H1 (cell line): ENCODE measurements at regions not wholly inside any gene's neighbourhood (a gene's known extent, or its start where the extent isn't known, plus 50 kb on each side); places are given as distances from the start of the nearest gene placed in this dataset.

Experiments used
- CTCF ChIA-PET: fragments of 300-600 bp; sonication (Branson Sonifier 250); formaldehyde crosslinking; loops from one replicate; lab custom pipeline; 2021; ENCODE audit not compliant: partially characterized antibody; lab: Charles Lee
- POLR2A ChIA-PET: fragments of 300-600 bp; sonication (Branson Sonifier 250); formaldehyde crosslinking; loops from one replicate; lab custom pipeline; 2021; ENCODE audit warnings: inconsistent platforms; ENCODE audit not compliant: partially characterized antibody; lab: Charles Lee
- DNase-seq, 2 experiments: peaks; one replicate each; pipeline versions ENCODE4 v3.0.0 to v3.0.0-alpha.2; 2010 to 2022; ENCODE audit warnings: low spot score in 2 of 2, low read depth in 1 of 2, mixed read lengths in 1 of 2
- FAIRE-seq: peaks from 2 replicates; lab custom pipeline; 2011; peaks lifted over from hg19 to GRCh38; lab: Jason Lieb, UNC
- H2AFZ ChIP-seq: 2 replicates; pipeline ENCODE4 v1.8.1; 2012; ENCODE audit warnings: low read length, inconsistent platforms
- H2AK5ac ChIP-seq: 2 replicates; pipeline ENCODE4 v1.6.1; 2013; ENCODE audit warnings: low read depth, low read length
- H2BK120ac ChIP-seq: replicated peaks from 2 replicates; pipeline ENCODE3; 2013; ENCODE audit warnings: low read depth, low read length, inconsistent platforms
- H2BK12ac ChIP-seq: 2 replicates; pipeline ENCODE4 v1.6.1; 2013; ENCODE audit warnings: low read depth, low read length
- H2BK15ac ChIP-seq: 2 replicates; pipeline ENCODE4 v1.6.1; 2013; ENCODE audit warnings: low read length
- H2BK20ac ChIP-seq: 2 replicates; pipeline ENCODE4 v1.6.1; 2013; ENCODE audit warnings: low read length
- H2BK5ac ChIP-seq: 2 replicates; pipeline ENCODE4 v1.6.1; 2013; ENCODE audit warnings: low read depth, low read length
- H3K14ac ChIP-seq: 2 replicates; pipeline ENCODE4 v1.6.1; 2013; ENCODE audit warnings: inconsistent platforms; ENCODE audit not compliant: insufficient read length
- H3K18ac ChIP-seq: 2 replicates; pipeline ENCODE4 v1.6.1; 2013; ENCODE audit warnings: low read length; ENCODE audit errors: extremely low read depth
- H3K23ac ChIP-seq: 2 replicates; pipeline ENCODE4 v1.6.1; 2013; ENCODE audit warnings: inconsistent platforms; ENCODE audit not compliant: insufficient read length
- H3K23me2 ChIP-seq: 2 replicates; pipeline ENCODE4 v1.6.1; 2013; ENCODE audit warnings: low read depth, low read length
- H3K27ac ChIP-seq: 2 replicates; pipeline ENCODE4 v1.6.1; 2011; ENCODE audit warnings: low read depth, low read length, inconsistent platforms
- H3K27me3 ChIP-seq, 4 experiments: replicated peaks in 1 of 4; 1 replicate in 1 of 4; 2 replicates in 3 of 4; pipeline versions ENCODE4 v1.6.1 to v1.8.1; 2011 to 2013; ENCODE audit warnings: low read length in 3 of 4, mild to moderate bottlenecking in 3 of 4, inconsistent platforms in 2 of 4, mixed read lengths in 2 of 4, moderate library complexity in 1 of 4; ENCODE audit not compliant: control insufficient read depth in 3 of 4, insufficient read depth in 3 of 4; ENCODE audit errors: extremely low read depth in 1 of 4
- H3K36me3 ChIP-seq, 4 experiments: 2 replicates each; pipeline versions ENCODE4 v1.6.1 to v1.8.1; 2011 to 2013; ENCODE audit warnings: mild to moderate bottlenecking in 4 of 4, low read length in 3 of 4, moderate library complexity in 2 of 4, control low read depth in 1 of 4, inconsistent platforms in 1 of 4; ENCODE audit not compliant: insufficient read depth in 4 of 4, control insufficient read depth in 2 of 4
- H3K4ac ChIP-seq: replicated peaks from 2 replicates; pipeline ENCODE3; 2013; ENCODE audit warnings: low read length, low read depth, mixed read lengths, inconsistent platforms; ENCODE audit not compliant: insufficient read length
- H3K4me1 ChIP-seq, 4 experiments: replicated peaks in 1 of 4; 1 replicate in 1 of 4; 2 replicates in 3 of 4; pipeline versions ENCODE4 v1.6.1 to v1.8.1; 2011 to 2013; ENCODE audit warnings: low read length in 3 of 4, inconsistent platforms in 2 of 4, mixed read lengths in 1 of 4; ENCODE audit not compliant: insufficient read depth in 4 of 4, control insufficient read depth in 3 of 4
- H3K4me2 ChIP-seq, 2 experiments: 2 replicates each; pipeline versions ENCODE4 v1.6.1 to v1.8.1; 2011 to 2013; ENCODE audit warnings: low read depth in 2 of 2, low read length in 2 of 2, control low read depth in 1 of 2, inconsistent platforms in 1 of 2, mild to moderate bottlenecking in 1 of 2; ENCODE audit not compliant: insufficient read depth in 1 of 2
- H3K4me3 ChIP-seq, 4 experiments: fragments of 200-600, 300-600 bp in 1 of 4; sonication (generic), shearing (Covaris generic), sonication (Bioruptor Twin) in 1 of 4; 2 replicates each; pipeline versions ENCODE4 v1.5.1 to v1.8.1; 2011 to 2016; ENCODE audit warnings: low read length in 4 of 4, low read depth in 3 of 4, control low read depth in 2 of 4, inconsistent platforms in 2 of 4, mild to moderate bottlenecking in 2 of 4, mixed read lengths in 1 of 4, moderate library complexity in 1 of 4; ENCODE audit not compliant: insufficient read depth in 2 of 4; ENCODE audit errors: extremely low read depth in 1 of 4
- H3K56ac ChIP-seq: replicated peaks from 2 replicates; pipeline ENCODE3; 2013; ENCODE audit warnings: low read depth, mild to moderate bottlenecking, mixed read lengths, low read length, inconsistent platforms; ENCODE audit not compliant: insufficient read length
- H3K79me1 ChIP-seq: 2 replicates; pipeline ENCODE4 v1.6.1; 2013; ENCODE audit warnings: low read depth, low read length, control low read depth
- H3K79me2 ChIP-seq, 2 experiments: 2 replicates each; pipeline versions ENCODE4 v1.6.1 to v1.8.1; 2012 to 2013; ENCODE audit warnings: low read length in 2 of 2, mild to moderate bottlenecking in 2 of 2, inconsistent platforms in 1 of 2; ENCODE audit not compliant: insufficient read depth in 2 of 2, control insufficient read depth in 1 of 2
- H3K9ac ChIP-seq, 4 experiments: replicated peaks in 1 of 4; 1 replicate in 1 of 4; 2 replicates in 3 of 4; pipeline versions ENCODE4 v1.6.1 to v1.8.1; 2011 to 2013; ENCODE audit warnings: low read depth in 3 of 4, low read length in 3 of 4, control low read depth in 2 of 4, mild to moderate bottlenecking in 2 of 4, moderate library complexity in 2 of 4, inconsistent platforms in 1 of 4; ENCODE audit errors: extremely low read depth in 1 of 4
- H3K9me3 ChIP-seq, 2 experiments: 2 replicates each; pipeline versions ENCODE4 v1.6.1 to v1.8.1; 2012 to 2013; ENCODE audit warnings: mild to moderate bottlenecking in 2 of 2, moderate library complexity in 2 of 2, control low read depth in 1 of 2, inconsistent platforms in 1 of 2, low read depth in 1 of 2, low read length in 1 of 2, mixed read lengths in 1 of 2; ENCODE audit not compliant: insufficient read depth in 2 of 2
- H4K20me1 ChIP-seq, 2 experiments: replicated peaks in 1 of 2; 2 replicates each; pipeline versions ENCODE3 to v1.8.1; 2011 to 2013; ENCODE audit warnings: inconsistent platforms in 2 of 2, low read length in 2 of 2, mild to moderate bottlenecking in 1 of 2; ENCODE audit not compliant: insufficient read depth in 2 of 2, control insufficient read depth in 1 of 2
- H4K5ac ChIP-seq: 2 replicates; pipeline ENCODE4 v1.6.1; 2013; ENCODE audit warnings: low read length, low read depth, mixed read lengths, inconsistent platforms; ENCODE audit not compliant: insufficient read length
- H4K8ac ChIP-seq: 2 replicates; pipeline ENCODE4 v1.8.0; 2013; ENCODE audit warnings: mild to moderate bottlenecking, moderate library complexity, low read length, inconsistent platforms; ENCODE audit not compliant: insufficient read depth; ENCODE audit errors: extremely low read depth
- H4K91ac ChIP-seq: replicated peaks from 2 replicates; pipeline ENCODE3; 2013; ENCODE audit warnings: low read length, mixed read lengths, inconsistent platforms; ENCODE audit not compliant: insufficient read length
- BACH1 ChIP-seq: IDR thresholded peaks from 2 replicates; pipeline ENCODE4 v1.6.1; 2012; ENCODE audit warnings: low read length, improper control_type of control experiment
- CBX5 ChIP-seq: fragments of 300-800, 300-1000 bp; sonication (generic); IDR thresholded peaks from 2 replicates; pipeline ENCODE4 v1.7.1; 2016; ENCODE audit warnings: antibody characterized with exemption, low read length, low read depth
- CBX8 ChIP-seq: fragments of 300-800, 300-1000 bp; sonication (generic); IDR thresholded peaks from 2 replicates; pipeline ENCODE4 v1.7.1; 2016; ENCODE audit warnings: low read depth, low read length, borderline replicate concordance
- EZH2 ChIP-seq: fragments of 200-600 bp; sonication (generic); IDR thresholded peaks from 2 replicates; pipeline ENCODE4 v1.7.1; 2012; ENCODE audit warnings: low read depth, mild to moderate bottlenecking, moderate library complexity, low read length, inconsistent platforms; ENCODE audit not compliant: severe bottlenecking
- KDM1A ChIP-seq: fragments of 200-600, 300-600 bp; sonication (generic); IDR thresholded peaks from 2 replicates; pipeline ENCODE4 v1.7.1; 2016; ENCODE audit warnings: mild to moderate bottlenecking, low read length, borderline replicate concordance
- KDM5A ChIP-seq: fragments of 200-600 bp; IDR thresholded peaks from 2 replicates; pipeline ENCODE4 v1.7.1; 2012; ENCODE audit warnings: mild to moderate bottlenecking, low read length, inconsistent platforms, mixed read lengths
- RFX5 ChIP-seq: IDR thresholded peaks from 2 replicates; pipeline ENCODE4 v1.6.1; 2011; ENCODE audit warnings: low read depth, low read length, improper control_type of control experiment, borderline replicate concordance
- RXRA ChIP-seq: IDR thresholded peaks from 2 replicates; pipeline ENCODE4 v1.6.1; 2011; ENCODE audit warnings: low read depth, mild to moderate bottlenecking, low read length, moderate library complexity; ENCODE audit not compliant: insufficient read depth
- SAP30 ChIP-seq: fragments of 300-600 bp; sonication (generic); IDR thresholded peaks from 2 replicates; pipeline ENCODE4 v1.7.1; 2012; ENCODE audit warnings: low read length, moderate library complexity, mild to moderate bottlenecking, inconsistent platforms; ENCODE audit not compliant: insufficient read depth, insufficient replicate concordance
- SP4 ChIP-seq: IDR thresholded peaks from 2 replicates; pipeline ENCODE4 v1.6.1; 2012; ENCODE audit warnings: low read length, inconsistent platforms
- WGBS, 2 experiments: shearing (Covaris generic) in 1 of 2; methylation state at CpG; one replicate each; pipeline versions ENCODE4 v1.1.6 to v1.1.7; 2013 to 2015; ENCODE audit warnings: low lambda C conversion rate in 2 of 2, mixed read lengths in 2 of 2, inconsistent platforms in 1 of 2, low coverage in 1 of 2, missing lambda C conversion rate in 1 of 2; ENCODE audit not compliant: insufficient replicate concordance in 2 of 2, insufficient coverage in 1 of 2, insufficient read length in 1 of 2; ENCODE audit errors: extremely low coverage in 1 of 2, missing lambda C conversion rate in 1 of 2; 5-methylcytosine and 5-hydroxymethylcytosine counted together
- TF ChIP-seq, protein P1 (sequence below): IDR thresholded peaks from 2 replicates; pipeline ENCODE4 v1.6.1; 2011; ENCODE audit warnings: low read length, improper control_type of control experiment

DNA sequence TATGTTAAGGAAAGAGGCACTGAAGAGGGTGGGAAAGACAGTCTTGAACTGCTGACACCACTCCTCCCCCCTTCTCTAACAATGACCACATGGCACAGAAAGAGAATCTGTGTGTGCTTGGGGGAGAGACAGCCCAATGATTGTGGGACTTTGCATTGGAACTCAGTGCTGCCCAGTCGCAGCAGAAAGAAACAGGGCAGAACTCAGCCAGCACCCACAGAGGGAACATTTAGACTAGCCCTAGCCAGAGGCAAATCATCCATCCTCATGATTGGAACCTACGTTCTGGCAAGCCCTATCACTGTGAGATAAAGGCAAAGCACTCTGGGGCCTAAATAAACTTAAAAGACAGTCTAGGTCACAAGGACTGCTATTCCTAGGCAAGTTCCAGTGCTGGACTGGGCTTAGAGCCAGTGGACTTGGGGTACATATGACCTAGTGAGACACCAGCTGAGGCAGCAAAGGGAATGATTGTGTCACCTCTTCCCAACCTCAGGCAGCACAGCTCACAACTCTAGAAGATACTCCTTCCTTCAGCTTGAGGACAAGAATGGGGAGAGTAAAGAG lies 132.8 kb upstream of the S100G start:
- H3K4me2 ChIP-seq, result no peak overlapping the region
- no peaks in the 10 kb centered on the region for H3K23me2 ChIP-seq
- H3K27me3 ChIP-seq, result no peaks in the 10 kb centered on the region
- no peak overlapping the region for H2BK15ac ChIP-seq
- no peaks in the 10 kb centered on the region for H3K9me3 ChIP-seq
- no peak overlapping the region for H3K4me3 ChIP-seq
- no peaks in the 10 kb centered on the region for H3K36me3 ChIP-seq
- peaks cover 0 to under 1% (median 0%) of the 10 kb centered on the region in 4 experiments; a peak in 1 of 7 replicates for H3K4me1 ChIP-seq
- H3K23ac ChIP-seq, result no peak overlapping the region
- H3K27ac ChIP-seq, result no peak overlapping the region
- H3K18ac ChIP-seq, result no peak overlapping the region
- ChIA-PET POLR2A (no interaction called here), CTCF (no interaction called here)
- H4K91ac ChIP-seq, result no peak overlapping the region
- no peak overlapping the region for H2AFZ ChIP-seq
- no peak for FAIRE-seq
- H2BK5ac ChIP-seq, result no peak overlapping the region
- no peak overlapping the region for H3K4ac ChIP-seq
- H3K79me2 ChIP-seq, result no peaks in the 10 kb centered on the region
- no peak overlapping the region for H2AK5ac ChIP-seq
- H4K8ac ChIP-seq, result no peak overlapping the region
- H3K56ac ChIP-seq, result no peak overlapping the region
- no peak overlapping the region for H2BK20ac ChIP-seq
- no peaks in the 10 kb centered on the region for H4K20me1 ChIP-seq
- no peak overlapping the region for H4K5ac ChIP-seq
- H3K79me1 ChIP-seq, result no peaks in the 10 kb centered on the region
- no peak overlapping the region for H2BK12ac ChIP-seq
- DNase-seq, result no peak
- 100% methylated on average over 2 of the region's 2 CpGs; no CpG with 5 or more reads in 1 of the 2 experiments for WGBS, 2 experiments
- H3K9ac ChIP-seq, result no peak overlapping the region
- TF ChIP-seq BACH1 (no peak), SAP30 (no peak), SP4 (no peak), RXRA (no peak), CBX8 (no peak), RFX5 (no peak), EZH2 (no peak), KDM1A (no peak), KDM5A (no peak), CBX5 (no peak)
- TF ChIP-seq, protein P1, sequence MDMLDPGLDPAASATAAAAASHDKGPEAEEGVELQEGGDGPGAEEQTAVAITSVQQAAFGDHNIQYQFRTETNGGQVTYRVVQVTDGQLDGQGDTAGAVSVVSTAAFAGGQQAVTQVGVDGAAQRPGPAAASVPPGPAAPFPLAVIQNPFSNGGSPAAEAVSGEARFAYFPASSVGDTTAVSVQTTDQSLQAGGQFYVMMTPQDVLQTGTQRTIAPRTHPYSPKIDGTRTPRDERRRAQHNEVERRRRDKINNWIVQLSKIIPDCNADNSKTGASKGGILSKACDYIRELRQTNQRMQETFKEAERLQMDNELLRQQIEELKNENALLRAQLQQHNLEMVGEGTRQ, result no peak
- no peak overlapping the region for H2BK120ac ChIP-seq
- H3K14ac ChIP-seq, result no peak overlapping the region
